Activated B cell treated with CpG ODN at 0.5 μM for 24 hours (primary cell): ENCODE measurements at regions not wholly inside any gene's neighbourhood (a gene's known extent, or its start where the extent isn't known, plus 50 kb on each side); places are given as distances from the start of the nearest gene placed in this dataset.

ENCODE experiments used
- ATAC-seq: fragments of 200-7000 bp; cut with Tn5 transposase; one replicate; pipeline ENCODE4 v1.10.0; 2021; ENCODE audit warnings: low read depth, mild to moderate bottlenecking, moderate library complexity
- CTCF ChIA-PET: fragments of 350-600 bp; sonication (Branson Sonifier 250); formaldehyde crosslinking; loops from one replicate; lab custom pipeline; 2021; ENCODE audit warnings: antibody characterized with exemption; lab: Charles Lee
- POLR2A ChIA-PET: fragments of 350-600 bp; sonication (Branson Sonifier 250); formaldehyde crosslinking; loops from one replicate; lab custom pipeline; 2021; ENCODE audit warnings: antibody characterized with exemption; lab: Charles Lee
- DNase-seq: peaks from one replicate; pipeline ENCODE4 v3.0.0; 2022
- H3K27ac Mint-ChIP-seq: one replicate; pipeline ENCODE4 v1.8.0; 2020; ENCODE audit warnings: mixed read lengths
- H3K27me3 Mint-ChIP-seq: one replicate; pipeline ENCODE4 v1.8.0; 2021; ENCODE audit warnings: mixed read lengths
- H3K36me3 Mint-ChIP-seq: one replicate; pipeline ENCODE4 v1.8.0; 2021; ENCODE audit warnings: low read depth, mixed read lengths
- H3K4me1 Mint-ChIP-seq: one replicate; pipeline ENCODE4 v1.8.0; 2021; ENCODE audit warnings: mixed read lengths
- H3K4me3 Mint-ChIP-seq: one replicate; pipeline ENCODE4 v1.8.0; 2020; ENCODE audit warnings: mild to moderate bottlenecking, mixed read lengths
- H3K9me3 Mint-ChIP-seq: one replicate; pipeline ENCODE4 v1.8.0; 2020; ENCODE audit warnings: mixed read lengths
- CTCF ChIP-seq: fragments of 200-600 bp; IDR thresholded peaks from one replicate; pipeline ENCODE4 v1.8.0; 2022; ENCODE audit warnings: antibody characterized with exemption, mild to moderate bottlenecking
- intact Hi-C: fragments of 100-400 bp; cut with micrococcal nuclease; formaldehyde crosslinking; loops from one replicate; pipeline ENCODE4 v1.15.1; 2024

GRCh38 chr5:155532621-155533311, 519.2 kb downstream of the KIF4B start:
- ATAC-seq (no peak), DNase-seq (no peak)
- no peaks in the 10 kb centered on the region for H3K4me1 Mint-ChIP-seq
- no peaks in the 10 kb centered on the region for H3K9me3 Mint-ChIP-seq
- no peak overlapping the region for H3K4me3 Mint-ChIP-seq
- no peak overlapping the region for H3K27ac Mint-ChIP-seq
- no peaks in the 10 kb centered on the region for H3K36me3 Mint-ChIP-seq
- H3K27me3 Mint-ChIP-seq, result peaks cover 5% of the 10 kb centered on the region
- no peak for TF ChIP-seq CTCF
- intact Hi-C loops, result no loop called here
- ChIA-PET POLR2A (no interaction called here), CTCF (no interaction called here)

GRCh38 chr5:155540000-155540595, 526.5 kb downstream of the KIF4B start:
- no peaks in the 10 kb centered on the region for H3K36me3 Mint-ChIP-seq
- intact Hi-C loops, result no loop called here
- no peak for TF ChIP-seq CTCF
- peaks cover 12% of the 10 kb centered on the region for H3K9me3 Mint-ChIP-seq
- peaks cover 5% of the 10 kb centered on the region for H3K27me3 Mint-ChIP-seq
- no peak overlapping the region for H3K4me3 Mint-ChIP-seq
- no peak overlapping the region for H3K27ac Mint-ChIP-seq
- POLR2A ChIA-PET, result no interaction called here
- no peaks in the 10 kb centered on the region for H3K4me1 Mint-ChIP-seq
- CTCF ChIA-PET, result no interaction called here
- no peak for DNase-seq
- no peak for ATAC-seq

GRCh38 chr5:155546075-155546474, 532.5 kb downstream of the KIF4B start:
- no peak overlapping the region for H3K27ac Mint-ChIP-seq
- ATAC-seq (no peak), DNase-seq (no peak)
- no peaks in the 10 kb centered on the region for H3K27me3 Mint-ChIP-seq
- no peaks in the 10 kb centered on the region for H3K4me1 Mint-ChIP-seq
- CTCF ChIA-PET, result no interaction called here
- H3K4me3 Mint-ChIP-seq, result no peak overlapping the region
- H3K36me3 Mint-ChIP-seq, result no peaks in the 10 kb centered on the region
- H3K9me3 Mint-ChIP-seq, result peaks cover 13% of the 10 kb centered on the region
- intact Hi-C loops, result no loop called here
- TF ChIP-seq CTCF, result no peak
- POLR2A ChIA-PET, result no interaction called here

GRCh38 chr5:155554500-155554899, 540.9 kb downstream of the KIF4B start:
- ChIA-PET POLR2A (no interaction called here), CTCF (no interaction called here)
- DNase-seq, result no peak
- no peaks in the 10 kb centered on the region for H3K4me1 Mint-ChIP-seq
- H3K27ac Mint-ChIP-seq, result no peak overlapping the region
- intact Hi-C loops, result no loop called here
- H3K9me3 Mint-ChIP-seq, result peaks cover 2% of the 10 kb centered on the region
- ATAC-seq, result no peak
- no peak overlapping the region for H3K4me3 Mint-ChIP-seq
- H3K36me3 Mint-ChIP-seq, result no peaks in the 10 kb centered on the region
- no peak for TF ChIP-seq CTCF
- H3K27me3 Mint-ChIP-seq, result no peaks in the 10 kb centered on the region

- Mint-ChIP-seq H3K27ac (no peak overlapping the region), H3K4me1 (no peaks in the 10 kb centered on the region), H3K9me3 (no peaks in the 10 kb centered on the region), H3K36me3 (no peaks in the 10 kb centered on the region), H3K4me3 (no peak overlapping the region), H3K27me3 (no peaks in the 10 kb centered on the region)
- TF ChIP-seq CTCF, result no peak
- intact Hi-C loops, result no loop called here
- DNase-seq, result no peak
- ChIA-PET POLR2A (no interaction called here), CTCF (no interaction called here)
- no peak for ATAC-seq
Measured at GRCh38 chr5:155556222-155556621, 542.7 kb downstream of the KIF4B start.
